HG02642 (cell line): ENCODE measurements at regions not wholly inside any gene's neighbourhood (a gene's known extent, or its start where the extent isn't known, plus 50 kb on each side); places are given as distances from the start of the nearest gene placed in this dataset.

Experiments
- ATAC-seq: cut with Tn5 transposase; IDR thresholded peaks from one replicate; pipeline ENCODE4 v1.9.1; 2021; ENCODE audit warnings: mild to moderate bottlenecking; ENCODE audit not compliant: unreplicated experiment, poor library complexity

- ATAC-seq = no peak
Measured at GRCh38 chr6:9455864-9456658, 958.8 kb downstream of the TFAP2A start.

- no peak for ATAC-seq
Measured at GRCh38 chr6:9439621-9440330, 975.1 kb downstream of the TFAP2A start.

GRCh38 chr6:9437836-9438235 is 977.0 kb downstream of the TFAP2A start:
- ATAC-seq = no peak

- no peak for ATAC-seq
Measured at GRCh38 chr6:9435281-9435680, 979.6 kb downstream of the TFAP2A start.

GRCh38 chr6:9431945-9432344 is 982.9 kb downstream of the TFAP2A start:
- no peak for ATAC-seq

GRCh38 chr6:9428421-9429172 is 986.3 kb downstream of the TFAP2A start:
- no peak for ATAC-seq

DNA sequence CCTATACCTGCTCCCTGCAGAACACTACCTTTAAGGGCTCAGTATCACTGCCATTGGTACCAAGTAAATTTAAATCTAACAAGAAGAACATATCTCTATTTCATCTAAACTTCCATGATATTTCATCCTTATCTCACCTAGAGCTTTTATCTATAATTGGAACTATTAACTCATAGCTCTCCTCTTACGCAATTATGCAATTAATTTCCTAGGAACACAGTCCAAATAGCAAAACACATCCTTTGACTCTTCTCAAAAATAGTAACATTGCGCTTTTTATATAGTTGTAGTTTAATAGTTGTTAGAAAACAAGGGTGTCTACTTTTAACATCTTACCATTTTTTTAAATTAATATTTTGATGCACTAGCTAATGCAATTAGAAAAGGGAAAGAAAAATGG is 986.8 kb upstream of the SLC35B3 start:
- no peak for ATAC-seq

- no peak for ATAC-seq
Measured at GRCh38 chr6:9420316-9421015, 985.1 kb upstream of the SLC35B3 start.

GRCh38 chr6:9417400-9417799 is 982.1 kb upstream of the SLC35B3 start:
- ATAC-seq = no peak

DNA sequence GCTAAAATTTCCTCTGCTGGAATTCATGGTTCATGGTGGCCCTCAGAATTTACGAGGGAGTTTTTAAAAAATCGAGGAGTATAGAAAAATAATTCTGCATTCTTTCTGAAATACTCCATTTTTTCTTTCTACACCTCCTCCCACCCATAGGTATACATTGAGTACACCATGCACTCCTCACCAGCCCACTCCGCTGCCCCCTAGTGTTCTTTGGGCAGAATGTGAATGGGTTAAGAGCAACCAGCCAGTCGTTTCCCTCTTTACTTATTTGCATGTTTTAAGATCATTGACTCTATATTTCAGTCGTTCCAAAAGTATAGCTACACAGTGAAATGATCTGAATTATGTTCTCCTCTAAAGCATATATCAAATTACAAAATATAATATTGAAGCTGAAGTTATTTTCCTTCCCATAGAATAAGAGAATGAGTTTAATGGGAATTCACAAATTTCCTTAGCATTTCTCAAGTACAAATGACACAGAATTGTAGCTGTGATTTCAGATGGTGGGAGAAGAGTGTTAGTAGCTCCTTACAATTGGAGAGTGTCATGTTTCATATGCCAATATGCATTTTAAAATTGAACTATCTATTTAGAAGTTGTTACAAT is 977.7 kb upstream of the SLC35B3 start:
- peak; percentile 69 for ATAC-seq

DNA sequence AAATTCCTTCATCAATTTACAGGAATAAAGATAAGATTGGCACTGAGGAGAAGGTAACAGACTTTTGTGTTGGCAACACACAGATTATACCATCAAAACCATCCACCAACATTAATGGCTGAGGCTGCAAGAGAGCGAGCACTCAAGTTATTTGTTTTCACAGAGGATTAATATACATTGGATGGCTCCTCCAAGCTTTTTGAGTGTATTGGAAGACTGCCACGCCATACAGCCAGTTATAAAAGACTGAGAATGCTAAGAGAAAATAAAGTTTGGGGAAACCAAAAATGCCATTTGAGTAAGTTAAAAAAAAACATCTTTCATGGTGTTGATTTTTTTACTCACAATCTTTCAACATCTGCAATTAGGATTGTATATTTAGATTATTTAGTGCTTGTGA is 973.8 kb upstream of the SLC35B3 start:
- ATAC-seq = no peak

- ATAC-seq = no peak
Measured at GRCh38 chr6:9408402-9409117, 973.2 kb upstream of the SLC35B3 start.

DNA sequence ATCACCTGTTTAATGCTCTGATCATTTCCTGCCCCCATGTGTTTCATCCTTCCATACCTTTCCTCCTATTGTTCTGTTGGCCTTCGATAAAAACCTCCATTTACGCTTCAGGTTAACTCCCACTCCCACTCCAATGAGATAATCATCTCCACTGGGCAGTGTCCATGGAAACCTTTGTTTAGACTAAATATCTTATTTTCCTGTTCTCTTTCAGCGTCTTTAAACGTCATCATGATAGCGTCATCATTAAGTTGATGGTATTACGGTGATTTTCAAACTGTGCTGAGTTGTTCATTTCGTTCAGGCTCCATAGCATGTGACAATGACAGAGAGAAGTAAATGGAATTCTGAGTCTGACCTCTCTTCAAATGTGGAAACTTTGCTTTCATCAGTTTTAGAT is 970.5 kb upstream of the SLC35B3 start:
- no peak for ATAC-seq

GRCh38 chr6:9405369-9405768 is 970.0 kb upstream of the SLC35B3 start:
- no peak for ATAC-seq

DNA sequence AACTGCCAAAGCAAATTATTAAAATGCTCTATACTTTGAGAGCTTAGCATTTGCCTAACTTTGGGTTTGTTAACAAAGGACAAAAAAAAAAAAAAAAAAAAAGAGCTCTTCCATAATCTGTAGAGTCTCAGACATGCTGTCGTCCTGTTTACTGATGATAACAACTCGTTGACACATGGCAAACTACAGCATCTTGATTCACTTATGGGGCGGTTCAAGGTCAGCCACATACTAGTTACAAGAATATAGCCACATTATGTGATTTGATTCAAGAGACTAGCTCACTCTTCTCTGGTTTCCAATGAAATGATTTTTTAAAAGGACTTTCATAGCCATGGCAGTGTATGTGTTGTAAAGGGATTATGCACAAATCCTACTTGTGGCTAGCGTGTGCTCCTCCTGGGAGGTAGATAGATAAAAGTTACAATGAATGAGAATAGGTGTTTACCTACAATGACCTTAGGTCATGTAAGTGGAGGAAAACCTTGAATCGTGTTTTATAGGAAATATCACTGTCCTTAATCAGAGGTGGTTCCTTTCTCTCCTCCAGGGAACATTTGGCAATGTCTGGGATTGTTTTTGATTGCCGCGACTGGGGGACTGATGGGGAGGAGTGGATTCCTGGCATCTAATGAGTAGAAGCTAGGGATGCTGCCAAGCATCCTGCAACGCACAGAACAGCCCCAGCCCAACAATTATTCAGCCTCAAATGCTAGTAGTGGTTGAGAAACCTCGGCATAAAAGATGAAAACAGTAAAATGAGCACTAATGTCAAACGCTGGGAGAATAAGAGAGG is 969.2 kb upstream of the SLC35B3 start:
- no peak for ATAC-seq

DNA sequence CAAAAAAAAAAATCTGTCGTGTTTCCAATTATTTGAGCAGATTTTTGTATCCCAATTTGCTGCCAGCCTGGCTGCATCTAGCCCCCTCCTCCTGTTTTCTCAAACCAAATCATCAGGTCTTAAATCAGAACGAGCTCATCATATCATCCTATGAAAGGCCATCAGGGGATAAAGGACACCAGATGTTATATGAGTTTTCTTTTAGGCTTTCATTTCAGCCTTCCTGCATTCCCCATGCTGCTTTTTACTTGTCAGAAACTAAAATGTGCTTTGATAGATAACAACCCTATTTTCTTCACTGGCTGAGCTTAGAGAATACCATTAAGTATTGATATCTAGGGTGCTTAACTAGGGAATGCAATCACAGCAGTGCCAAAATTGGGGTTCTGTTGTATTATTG is 968.4 kb upstream of the SLC35B3 start:
- ATAC-seq = no peak

GRCh38 chr6:9401960-9402359 is 966.6 kb upstream of the SLC35B3 start:
- no peak for ATAC-seq

- ATAC-seq = no peak
Measured at GRCh38 chr6:9399916-9400315, 964.6 kb upstream of the SLC35B3 start.
